Natural killer cell (primary cell): ENCODE measurements at regions not wholly inside any gene's neighbourhood (a gene's known extent, or its start where the extent isn't known, plus 50 kb on each side); places are given as distances from the start of the nearest gene placed in this dataset.

Experiments used
- ATAC-seq, 3 donors: fragments of 150-1000 bp in 2 of 3; fragments of 200-7000 bp in 1 of 3; cut with Tn5 transposase; 1 replicate in 1 of 3; 2 replicates in 2 of 3; pipeline ENCODE4 v1.10.0; 2021; ENCODE audit warnings: mild to moderate bottlenecking in 2 of 3, moderate library complexity in 2 of 3
- DNase-seq, 2 donors: peaks; one replicate each; pipeline versions ENCODE4 v3.0.0 to v3.0.0-alpha.2; 2013 to 2021; ENCODE audit warnings: mixed read lengths in 1 of 2
- H3K27ac ChIP-seq: one replicate; pipeline ENCODE4 v1.5.1; 2013; ENCODE audit warnings: mild to moderate bottlenecking, low read length
- H3K27me3 ChIP-seq: one replicate; pipeline ENCODE4 v1.6.1; 2013; ENCODE audit warnings: low read length; ENCODE audit not compliant: control insufficient read depth, insufficient read depth
- H3K36me3 ChIP-seq: one replicate; pipeline ENCODE4 v1.6.1; 2013; ENCODE audit warnings: low read length; ENCODE audit not compliant: control insufficient read depth, insufficient read depth
- H3K4me1 ChIP-seq: one replicate; pipeline ENCODE4 v1.6.1; 2013; ENCODE audit warnings: low read length; ENCODE audit not compliant: control insufficient read depth, insufficient read depth
- H3K4me3 ChIP-seq: one replicate; pipeline ENCODE4 v1.5.1; 2013; ENCODE audit warnings: low read length
- H3K9me3 ChIP-seq: one replicate; pipeline ENCODE4 v1.6.1; 2013; ENCODE audit warnings: low read length; ENCODE audit not compliant: control insufficient read depth, insufficient read depth
- H3K27ac Mint-ChIP-seq, 2 donors: one replicate each; pipeline ENCODE4 v1.8.0; 2022; ENCODE audit warnings: mild to moderate bottlenecking in 2 of 2, mixed read lengths in 2 of 2, moderate library complexity in 1 of 2
- H3K27me3 Mint-ChIP-seq, 2 donors: one replicate each; pipeline ENCODE4 v1.8.0; 2022; ENCODE audit warnings: low read depth in 2 of 2, mixed read lengths in 2 of 2
- H3K36me3 Mint-ChIP-seq: one replicate; pipeline ENCODE4 v1.8.0; 2022; ENCODE audit warnings: mixed read lengths
- H3K4me1 Mint-ChIP-seq, 2 donors: one replicate each; pipeline ENCODE4 v1.8.0; 2022; ENCODE audit warnings: mixed read lengths in 2 of 2
- H3K4me3 Mint-ChIP-seq: one replicate; pipeline ENCODE4 v1.8.0; 2022; ENCODE audit warnings: mild to moderate bottlenecking, moderate library complexity, mixed read lengths
- H3K9me3 Mint-ChIP-seq, 2 donors: one replicate each; pipeline ENCODE4 v1.8.0; 2022; ENCODE audit warnings: mixed read lengths in 2 of 2
- CTCF ChIP-seq: fragments of 200-600 bp; IDR thresholded peaks from one replicate; pipeline ENCODE4 v1.8.0; 2022; ENCODE audit warnings: antibody characterized with exemption
- WGBS: methylation state at CpG from one replicate; pipeline ENCODE4 v1.1.7; 2013; ENCODE audit warnings: missing lambda C conversion rate; ENCODE audit not compliant: insufficient coverage; 5-methylcytosine and 5-hydroxymethylcytosine counted together
- intact Hi-C: fragments of 100-400 bp; cut with micrococcal nuclease; formaldehyde crosslinking; loops from one replicate; pipeline ENCODE4 v1.14.2; 2022

GRCh38 chr3:135853981-135854380 is 111.5 kb upstream of the PPP2R3A start:
- DNase-seq, result no peak
- no peak overlapping the region for H3K4me3 Mint-ChIP-seq

DNA sequence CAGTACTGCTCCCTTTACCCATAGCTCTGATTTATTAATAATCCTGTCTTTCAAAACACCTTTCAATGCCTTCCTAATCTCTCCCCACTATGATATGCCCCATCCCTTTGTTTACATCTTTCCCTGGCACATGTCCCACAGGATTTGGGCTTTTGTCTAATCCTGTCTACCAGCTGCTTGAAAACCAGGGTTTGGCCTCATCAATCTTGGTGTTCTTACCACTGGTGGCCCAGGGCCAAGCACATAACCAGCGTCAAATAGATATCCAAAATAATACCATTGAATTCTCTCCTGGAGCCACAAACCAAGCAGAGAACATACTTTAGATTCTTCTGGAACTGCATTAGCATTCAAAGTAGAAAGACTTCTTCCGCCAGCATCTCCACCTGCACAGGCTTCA is 104.8 kb upstream of the PPP2R3A start:
- Histone ChIP-seq H3K27me3 (no peaks in the 10 kb centered on the region), H3K36me3 (no peaks in the 10 kb centered on the region), H3K9me3 (no peaks in the 10 kb centered on the region), H3K27ac (no peak overlapping the region), H3K4me1 (no peaks in the 10 kb centered on the region), H3K4me3 (no peak overlapping the region)
- Mint-ChIP-seq H3K9me3 (peaks cover 0 to 3% of the 10 kb centered on the region in 2 donors), H3K27ac (no peak overlapping the region), H3K4me1 (no peaks in the 10 kb centered on the region), H3K4me3 (no peak overlapping the region), H3K36me3 (no peaks in the 10 kb centered on the region), H3K27me3 (peaks cover 0 to 5% of the 10 kb centered on the region in 2 donors)
- DNase-seq, result no peak
- ATAC-seq, result no peak
- intact Hi-C loops, result no loop called here
- no peak for TF ChIP-seq CTCF
- 88% methylated on average over 2 of the region's 2 CpGs for WGBS

More at GRCh38 chr3:135853981-135854380, 111.5 kb upstream of the PPP2R3A start:
- Histone ChIP-seq H3K27me3 (no peaks in the 10 kb centered on the region), H3K27ac (no peak overlapping the region), H3K4me3 (no peak overlapping the region), H3K9me3 (no peaks in the 10 kb centered on the region), H3K4me1 (no peaks in the 10 kb centered on the region), H3K36me3 (no peaks in the 10 kb centered on the region)
- Mint-ChIP-seq H3K36me3 (no peaks in the 10 kb centered on the region), H3K9me3 (peaks cover 0 to 2% of the 10 kb centered on the region in 2 donors), H3K27ac (no peak overlapping the region), H3K27me3 (peaks cover 0 to 2% of the 10 kb centered on the region in 2 donors), H3K4me1 (no peaks in the 10 kb centered on the region)
- intact Hi-C loops, result no loop called here
- TF ChIP-seq CTCF, result no peak
- WGBS, result 74% methylated on average over 2 of the region's 2 CpGs
- ATAC-seq, result no peak

DNA sequence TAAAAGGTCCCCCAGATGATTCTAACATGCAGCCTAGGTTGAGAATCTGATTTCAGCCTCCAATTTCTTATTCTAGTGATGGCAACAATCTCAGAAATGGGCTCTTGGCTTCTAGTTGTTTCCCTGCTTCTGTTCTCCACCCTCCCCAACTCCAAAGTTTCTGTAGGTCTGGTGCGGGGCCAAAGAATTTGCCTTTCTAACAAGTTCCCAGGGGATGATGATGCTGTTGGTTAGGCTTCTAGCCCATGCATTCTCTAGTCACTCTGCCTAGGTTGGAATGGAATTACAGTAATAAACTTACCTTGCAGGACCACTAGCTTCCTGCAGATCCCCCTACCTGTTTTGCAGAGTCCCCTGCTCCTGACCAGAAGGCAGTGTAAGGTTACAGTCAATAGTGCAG is 103.2 kb upstream of the PPP2R3A start:
- DNase-seq (no peak), ATAC-seq (no peak)
- Mint-ChIP-seq H3K27ac (no peak overlapping the region), H3K27me3 (peaks cover 0 to 3% of the 10 kb centered on the region in 2 donors), H3K4me3 (no peak overlapping the region), H3K4me1 (no peaks in the 10 kb centered on the region), H3K36me3 (no peaks in the 10 kb centered on the region), H3K9me3 (peaks cover 0 to 3% of the 10 kb centered on the region in 2 donors)
- Histone ChIP-seq H3K4me3 (no peak overlapping the region), H3K9me3 (no peaks in the 10 kb centered on the region), H3K27ac (no peak overlapping the region), H3K36me3 (no peaks in the 10 kb centered on the region), H3K4me1 (no peaks in the 10 kb centered on the region), H3K27me3 (no peaks in the 10 kb centered on the region)
- WGBS, result no CpG with 5 or more reads among the region's 1 CpG
- no peak for TF ChIP-seq CTCF
- intact Hi-C loops, result no loop called here

DNA sequence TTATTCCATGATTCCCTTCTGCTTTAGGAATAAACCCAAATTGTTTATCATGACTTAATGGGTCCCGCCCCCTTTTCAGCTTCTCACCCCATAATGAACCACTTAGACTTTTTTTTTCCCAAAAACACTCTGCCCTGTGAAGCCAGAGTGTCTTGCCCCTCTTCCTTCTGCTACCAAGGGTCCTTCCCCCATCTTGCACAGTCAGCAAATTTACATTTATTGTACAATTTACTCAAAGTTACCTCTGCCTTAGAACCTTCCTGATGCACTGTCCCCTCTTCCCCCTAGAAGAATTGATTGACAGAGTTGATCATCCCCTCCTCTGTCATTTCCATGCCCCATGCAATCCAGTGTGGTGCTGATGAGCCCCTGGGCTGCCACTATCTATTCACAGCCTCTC is 101.5 kb upstream of the PPP2R3A start:
- 69% methylated on average over 1 of the region's 1 CpG for WGBS
- H3K4me3 ChIP-seq, result no peak overlapping the region
- H3K4me3 Mint-ChIP-seq, result no peak overlapping the region
- intact Hi-C loops, result no loop called here
- no peaks in the 10 kb centered on the region for H3K27me3 ChIP-seq
- ATAC-seq (no peak), DNase-seq (no peak)
- no peaks in the 10 kb centered on the region for H3K9me3 ChIP-seq
- TF ChIP-seq CTCF, result no peak
- no peak overlapping the region for H3K27ac Mint-ChIP-seq
- no peaks in the 10 kb centered on the region for H3K4me1 ChIP-seq
- H3K27me3 Mint-ChIP-seq, result peaks cover 0 to 3% of the 10 kb centered on the region in 2 donors
- H3K4me1 Mint-ChIP-seq, result no peaks in the 10 kb centered on the region
- H3K36me3 Mint-ChIP-seq, result no peaks in the 10 kb centered on the region
- peaks cover 0 to 3% of the 10 kb centered on the region in 2 donors for H3K9me3 Mint-ChIP-seq
- no peak overlapping the region for H3K27ac ChIP-seq
- no peaks in the 10 kb centered on the region for H3K36me3 ChIP-seq
